ENCODE measurements at regions not wholly inside any gene's neighbourhood (a gene's known extent, or its start where the extent isn't known, plus 50 kb on each side); places are given as distances from the start of the nearest gene placed in this dataset.

DNA sequence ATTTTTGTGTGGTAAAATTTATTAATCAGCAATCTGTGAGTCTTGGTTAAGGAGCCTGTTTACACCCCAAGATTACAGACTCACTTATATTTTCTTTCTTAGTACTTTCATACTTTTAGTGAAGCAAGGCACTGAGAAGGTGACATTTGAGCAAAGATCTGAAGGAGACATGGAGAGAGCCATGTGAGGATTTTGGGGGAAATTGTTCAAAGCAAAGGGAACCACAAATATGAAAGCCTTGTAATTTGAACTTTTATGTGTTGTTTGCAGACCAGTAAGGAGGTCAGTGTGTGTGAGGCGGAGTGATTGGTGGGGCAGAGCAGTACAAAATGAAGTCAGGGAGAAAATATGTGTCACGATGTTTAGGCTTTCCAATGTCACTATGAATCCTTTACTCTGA, 140.7 kb upstream of the KLF12 start (continued):
- TF ChIP-seq, protein P1, sequence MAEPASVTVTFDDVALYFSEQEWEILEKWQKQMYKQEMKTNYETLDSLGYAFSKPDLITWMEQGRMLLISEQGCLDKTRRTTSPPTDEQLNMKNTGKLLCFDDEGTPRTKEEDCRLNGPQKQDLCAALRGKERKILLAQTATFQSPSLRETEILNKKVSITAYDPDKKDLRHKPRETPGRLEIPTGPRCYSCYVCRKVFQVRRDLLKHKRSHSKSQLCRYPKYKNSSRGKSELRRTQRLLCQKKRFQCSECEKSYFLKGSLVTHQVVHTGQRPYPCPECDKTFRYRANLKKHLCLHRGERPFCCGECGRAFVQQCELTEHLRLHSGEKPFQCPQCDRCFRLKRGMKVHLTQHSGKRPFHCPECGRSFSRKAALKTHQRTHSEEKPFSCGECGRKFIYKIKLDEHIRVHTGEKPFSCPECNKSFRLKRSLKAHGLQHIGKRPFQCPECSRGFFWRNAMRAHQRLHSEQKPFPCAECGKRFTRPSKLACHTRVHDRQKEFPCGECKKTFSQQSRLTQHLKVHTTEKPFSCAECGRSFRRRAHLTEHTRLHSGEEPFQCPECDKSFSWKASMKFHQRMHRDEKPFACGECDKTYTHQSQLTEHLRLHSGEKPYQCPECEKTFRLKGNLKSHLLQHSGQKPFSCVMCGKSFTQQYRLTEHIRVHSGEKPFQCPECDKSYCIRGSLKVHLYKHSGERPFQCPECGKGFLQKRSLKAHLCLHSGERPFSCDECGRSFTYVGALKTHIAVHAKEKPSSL (CRISPR knock-in tag; conservative IDR thresholded peaks at IDR 0.05): no peak
- TF ChIP-seq, protein P2, sequence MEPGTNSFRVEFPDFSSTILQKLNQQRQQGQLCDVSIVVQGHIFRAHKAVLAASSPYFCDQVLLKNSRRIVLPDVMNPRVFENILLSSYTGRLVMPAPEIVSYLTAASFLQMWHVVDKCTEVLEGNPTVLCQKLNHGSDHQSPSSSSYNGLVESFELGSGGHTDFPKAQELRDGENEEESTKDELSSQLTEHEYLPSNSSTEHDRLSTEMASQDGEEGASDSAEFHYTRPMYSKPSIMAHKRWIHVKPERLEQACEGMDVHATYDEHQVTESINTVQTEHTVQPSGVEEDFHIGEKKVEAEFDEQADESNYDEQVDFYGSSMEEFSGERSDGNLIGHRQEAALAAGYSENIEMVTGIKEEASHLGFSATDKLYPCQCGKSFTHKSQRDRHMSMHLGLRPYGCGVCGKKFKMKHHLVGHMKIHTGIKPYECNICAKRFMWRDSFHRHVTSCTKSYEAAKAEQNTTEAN (CRISPR knock-in tag; IDR thresholded peaks at IDR 0.05): no peak

DNA sequence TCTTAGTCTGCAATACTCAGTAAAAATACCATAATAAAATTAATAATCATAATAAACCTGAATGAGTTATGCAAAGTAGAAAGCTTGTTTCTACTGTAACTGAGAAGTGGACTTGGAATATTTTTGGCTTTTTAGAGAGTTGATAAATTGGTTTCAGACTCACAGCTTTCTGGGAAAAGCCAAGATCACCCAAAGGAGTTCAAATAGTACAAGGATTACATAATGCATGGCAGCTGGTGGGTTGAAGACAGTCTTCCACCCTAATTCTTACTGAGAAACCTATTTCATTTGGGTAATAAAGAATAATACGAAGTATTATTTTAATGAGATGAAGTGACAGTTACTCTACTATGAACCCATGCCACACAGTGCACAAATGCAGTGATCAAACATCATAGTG, 139.4 kb upstream of the KLF12 start:
- TF ChIP-seq ETV6 (CRISPR knock-in tag; IDR thresholded peaks at IDR 0.05) (no peak), CBFB (CRISPR knock-in tag; IDR thresholded peaks at IDR 0.05; ENCODE audit: low read depth) (no peak), SMAD3 (CRISPR knock-in tag; IDR thresholded peaks at IDR 0.05; ENCODE audit: borderline replicate concordance) (no peak), CREB1 (CRISPR knock-in tag; IDR thresholded peaks at IDR 0.05) (no peak), ZNF396 (CRISPR knock-in tag; IDR thresholded peaks at IDR 0.05; ENCODE audit: borderline replicate concordance) (no peak), ZNF416 (CRISPR knock-in tag; IDR thresholded peaks at IDR 0.05) (no peak), ZNF138 (CRISPR knock-in tag; conservative IDR thresholded peaks at IDR 0.05) (no peak), FOXP1 (CRISPR knock-in tag; IDR thresholded peaks at IDR 0.05; ENCODE audit: borderline replicate concordance) (no peak), ZBTB21 (CRISPR knock-in tag; IDR thresholded peaks at IDR 0.05; ENCODE audit: borderline replicate concordance) (no peak), TEAD1 (CRISPR knock-in tag; IDR thresholded peaks at IDR 0.05) (no peak), TP53 (CRISPR knock-in tag; IDR thresholded peaks at IDR 0.05) (no peak)
- TF ChIP-seq, protein P3, sequence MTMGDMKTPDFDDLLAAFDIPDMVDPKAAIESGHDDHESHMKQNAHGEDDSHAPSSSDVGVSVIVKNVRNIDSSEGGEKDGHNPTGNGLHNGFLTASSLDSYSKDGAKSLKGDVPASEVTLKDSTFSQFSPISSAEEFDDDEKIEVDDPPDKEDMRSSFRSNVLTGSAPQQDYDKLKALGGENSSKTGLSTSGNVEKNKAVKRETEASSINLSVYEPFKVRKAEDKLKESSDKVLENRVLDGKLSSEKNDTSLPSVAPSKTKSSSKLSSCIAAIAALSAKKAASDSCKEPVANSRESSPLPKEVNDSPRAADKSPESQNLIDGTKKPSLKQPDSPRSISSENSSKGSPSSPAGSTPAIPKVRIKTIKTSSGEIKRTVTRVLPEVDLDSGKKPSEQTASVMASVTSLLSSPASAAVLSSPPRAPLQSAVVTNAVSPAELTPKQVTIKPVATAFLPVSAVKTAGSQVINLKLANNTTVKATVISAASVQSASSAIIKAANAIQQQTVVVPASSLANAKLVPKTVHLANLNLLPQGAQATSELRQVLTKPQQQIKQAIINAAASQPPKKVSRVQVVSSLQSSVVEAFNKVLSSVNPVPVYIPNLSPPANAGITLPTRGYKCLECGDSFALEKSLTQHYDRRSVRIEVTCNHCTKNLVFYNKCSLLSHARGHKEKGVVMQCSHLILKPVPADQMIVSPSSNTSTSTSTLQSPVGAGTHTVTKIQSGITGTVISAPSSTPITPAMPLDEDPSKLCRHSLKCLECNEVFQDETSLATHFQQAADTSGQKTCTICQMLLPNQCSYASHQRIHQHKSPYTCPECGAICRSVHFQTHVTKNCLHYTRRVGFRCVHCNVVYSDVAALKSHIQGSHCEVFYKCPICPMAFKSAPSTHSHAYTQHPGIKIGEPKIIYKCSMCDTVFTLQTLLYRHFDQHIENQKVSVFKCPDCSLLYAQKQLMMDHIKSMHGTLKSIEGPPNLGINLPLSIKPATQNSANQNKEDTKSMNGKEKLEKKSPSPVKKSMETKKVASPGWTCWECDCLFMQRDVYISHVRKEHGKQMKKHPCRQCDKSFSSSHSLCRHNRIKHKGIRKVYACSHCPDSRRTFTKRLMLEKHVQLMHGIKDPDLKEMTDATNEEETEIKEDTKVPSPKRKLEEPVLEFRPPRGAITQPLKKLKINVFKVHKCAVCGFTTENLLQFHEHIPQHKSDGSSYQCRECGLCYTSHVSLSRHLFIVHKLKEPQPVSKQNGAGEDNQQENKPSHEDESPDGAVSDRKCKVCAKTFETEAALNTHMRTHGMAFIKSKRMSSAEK (CRISPR knock-in tag; IDR thresholded peaks at IDR 0.05; ENCODE audit: borderline replicate concordance): no peak
- TF ChIP-seq, protein P4, sequence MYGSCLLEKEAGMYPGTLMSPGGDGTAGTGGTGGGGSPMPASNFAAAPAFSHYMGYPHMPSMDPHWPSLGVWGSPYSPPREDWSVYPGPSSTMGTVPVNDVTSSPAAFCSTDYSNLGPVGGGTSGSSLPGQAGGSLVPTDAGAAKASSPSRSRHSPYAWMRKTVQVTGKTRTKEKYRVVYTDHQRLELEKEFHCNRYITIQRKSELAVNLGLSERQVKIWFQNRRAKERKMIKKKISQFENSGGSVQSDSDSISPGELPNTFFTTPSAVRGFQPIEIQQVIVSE (CRISPR knock-in tag; IDR thresholded peaks at IDR 0.05; ENCODE audit: borderline replicate concordance): no peak
- TF ChIP-seq, protein P5, sequence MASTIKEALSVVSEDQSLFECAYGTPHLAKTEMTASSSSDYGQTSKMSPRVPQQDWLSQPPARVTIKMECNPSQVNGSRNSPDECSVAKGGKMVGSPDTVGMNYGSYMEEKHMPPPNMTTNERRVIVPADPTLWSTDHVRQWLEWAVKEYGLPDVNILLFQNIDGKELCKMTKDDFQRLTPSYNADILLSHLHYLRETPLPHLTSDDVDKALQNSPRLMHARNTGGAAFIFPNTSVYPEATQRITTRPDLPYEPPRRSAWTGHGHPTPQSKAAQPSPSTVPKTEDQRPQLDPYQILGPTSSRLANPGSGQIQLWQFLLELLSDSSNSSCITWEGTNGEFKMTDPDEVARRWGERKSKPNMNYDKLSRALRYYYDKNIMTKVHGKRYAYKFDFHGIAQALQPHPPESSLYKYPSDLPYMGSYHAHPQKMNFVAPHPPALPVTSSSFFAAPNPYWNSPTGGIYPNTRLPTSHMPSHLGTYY (CRISPR knock-in tag; IDR thresholded peaks at IDR 0.05): no peak
- TF ChIP-seq, protein P6, sequence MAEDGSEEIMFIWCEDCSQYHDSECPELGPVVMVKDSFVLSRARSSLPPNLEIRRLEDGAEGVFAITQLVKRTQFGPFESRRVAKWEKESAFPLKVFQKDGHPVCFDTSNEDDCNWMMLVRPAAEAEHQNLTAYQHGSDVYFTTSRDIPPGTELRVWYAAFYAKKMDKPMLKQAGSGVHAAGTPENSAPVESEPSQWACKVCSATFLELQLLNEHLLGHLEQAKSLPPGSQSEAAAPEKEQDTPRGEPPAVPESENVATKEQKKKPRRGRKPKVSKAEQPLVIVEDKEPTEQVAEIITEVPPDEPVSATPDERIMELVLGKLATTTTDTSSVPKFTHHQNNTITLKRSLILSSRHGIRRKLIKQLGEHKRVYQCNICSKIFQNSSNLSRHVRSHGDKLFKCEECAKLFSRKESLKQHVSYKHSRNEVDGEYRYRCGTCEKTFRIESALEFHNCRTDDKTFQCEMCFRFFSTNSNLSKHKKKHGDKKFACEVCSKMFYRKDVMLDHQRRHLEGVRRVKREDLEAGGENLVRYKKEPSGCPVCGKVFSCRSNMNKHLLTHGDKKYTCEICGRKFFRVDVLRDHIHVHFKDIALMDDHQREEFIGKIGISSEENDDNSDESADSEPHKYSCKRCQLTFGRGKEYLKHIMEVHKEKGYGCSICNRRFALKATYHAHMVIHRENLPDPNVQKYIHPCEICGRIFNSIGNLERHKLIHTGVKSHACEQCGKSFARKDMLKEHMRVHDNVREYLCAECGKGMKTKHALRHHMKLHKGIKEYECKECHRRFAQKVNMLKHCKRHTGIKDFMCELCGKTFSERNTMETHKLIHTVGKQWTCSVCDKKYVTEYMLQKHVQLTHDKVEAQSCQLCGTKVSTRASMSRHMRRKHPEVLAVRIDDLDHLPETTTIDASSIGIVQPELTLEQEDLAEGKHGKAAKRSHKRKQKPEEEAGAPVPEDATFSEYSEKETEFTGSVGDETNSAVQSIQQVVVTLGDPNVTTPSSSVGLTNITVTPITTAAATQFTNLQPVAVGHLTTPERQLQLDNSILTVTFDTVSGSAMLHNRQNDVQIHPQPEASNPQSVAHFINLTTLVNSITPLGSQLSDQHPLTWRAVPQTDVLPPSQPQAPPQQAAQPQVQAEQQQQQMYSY (CRISPR knock-in tag; IDR thresholded peaks at IDR 0.05): no peak
- TF ChIP-seq, protein P7, sequence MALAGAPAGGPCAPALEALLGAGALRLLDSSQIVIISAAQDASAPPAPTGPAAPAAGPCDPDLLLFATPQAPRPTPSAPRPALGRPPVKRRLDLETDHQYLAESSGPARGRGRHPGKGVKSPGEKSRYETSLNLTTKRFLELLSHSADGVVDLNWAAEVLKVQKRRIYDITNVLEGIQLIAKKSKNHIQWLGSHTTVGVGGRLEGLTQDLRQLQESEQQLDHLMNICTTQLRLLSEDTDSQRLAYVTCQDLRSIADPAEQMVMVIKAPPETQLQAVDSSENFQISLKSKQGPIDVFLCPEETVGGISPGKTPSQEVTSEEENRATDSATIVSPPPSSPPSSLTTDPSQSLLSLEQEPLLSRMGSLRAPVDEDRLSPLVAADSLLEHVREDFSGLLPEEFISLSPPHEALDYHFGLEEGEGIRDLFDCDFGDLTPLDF (CRISPR knock-in tag; IDR thresholded peaks at IDR 0.05): no peak
- Mint-ChIP-seq H3K27ac (no peak overlapping the region), H3K4me3 (no peak overlapping the region), H3K4me1 (no peaks in the 10 kb centered on the region), H3K36me3 (peaks cover 3% of the 10 kb centered on the region; the same call in 1 of the 2 replicates), H3K9me3 (peaks cover 21% of the 10 kb centered on the region), H3K27me3 (ENCODE audit: low read depth) (no peaks in the 10 kb centered on the region)
- DNase-seq (ENCODE audit: low spot score) (no peak), ATAC-seq (no peak)
- ChIA-PET CTCF (no interaction called here), POLR2A (no interaction called here)

Measured in WTC11 (cell line).